Gastroesophageal sphincter (tissue), 3 donors: ENCODE measurements at regions not wholly inside any gene's neighbourhood (a gene's known extent, or its start where the extent isn't known, plus 50 kb on each side); places are given as distances from the start of the nearest gene placed in this dataset.

ENCODE experiments used
- POLR2A ChIP-seq, 2 donors: fragments of 450-650 bp; IDR thresholded peaks; one replicate each; pipeline ENCODE4 v1.6.1; 2017; ENCODE audit warnings: antibody characterized with exemption in 2 of 2, mild to moderate bottlenecking in 2 of 2, moderate library complexity in 1 of 2
- POLR2AphosphoS5 ChIP-seq: sonication (generic); formaldehyde crosslinking; IDR thresholded peaks from one replicate; pipeline ENCODE4 v1.6.1; 2017; ENCODE audit warnings: antibody characterized with exemption
- TF ChIP-seq, protein P1 (sequence below), 4 experiments: fragments of 200-600 bp in 2 of 4; fragments of 450-650 bp in 2 of 4; sonication (generic) in 1 of 4; IDR thresholded peaks; one replicate each; pipeline ENCODE4 v1.5.1; 2017 to 2019; ENCODE audit warnings: antibody characterized with exemption in 4 of 4, mild to moderate bottlenecking in 2 of 4, moderate library complexity in 2 of 4

DNA sequence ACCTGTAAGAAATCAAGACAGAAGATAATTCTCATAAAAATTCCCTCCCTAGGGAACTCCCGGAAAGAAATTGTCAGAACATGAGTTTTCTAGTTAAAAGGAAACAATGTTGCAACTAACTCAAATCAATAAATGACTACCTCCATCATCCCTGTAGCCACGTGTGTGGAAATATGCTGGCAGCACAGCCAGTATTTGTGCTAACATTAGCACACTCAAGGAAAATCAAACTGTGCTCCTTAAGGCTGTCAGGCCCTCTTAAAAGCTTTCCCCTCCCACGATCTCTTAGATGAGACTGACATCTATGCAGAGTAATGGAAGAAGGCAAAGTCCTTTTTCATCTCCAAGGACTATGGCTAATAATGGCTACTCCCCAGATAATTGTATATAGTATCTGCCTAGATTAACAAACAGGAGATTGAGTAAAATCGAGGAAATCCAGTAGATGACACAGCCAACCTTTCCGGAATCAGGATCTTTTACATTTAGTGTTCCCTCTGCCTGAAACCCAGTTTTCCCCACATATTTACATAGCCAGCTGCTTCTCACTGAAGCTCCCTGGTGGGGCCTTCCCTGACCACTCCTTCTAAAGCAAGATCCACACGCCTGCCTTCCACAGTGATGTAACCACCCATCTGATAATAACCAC lies 50.9 kb upstream of the NR5A2 start:
- TF ChIP-seq, protein P1, sequence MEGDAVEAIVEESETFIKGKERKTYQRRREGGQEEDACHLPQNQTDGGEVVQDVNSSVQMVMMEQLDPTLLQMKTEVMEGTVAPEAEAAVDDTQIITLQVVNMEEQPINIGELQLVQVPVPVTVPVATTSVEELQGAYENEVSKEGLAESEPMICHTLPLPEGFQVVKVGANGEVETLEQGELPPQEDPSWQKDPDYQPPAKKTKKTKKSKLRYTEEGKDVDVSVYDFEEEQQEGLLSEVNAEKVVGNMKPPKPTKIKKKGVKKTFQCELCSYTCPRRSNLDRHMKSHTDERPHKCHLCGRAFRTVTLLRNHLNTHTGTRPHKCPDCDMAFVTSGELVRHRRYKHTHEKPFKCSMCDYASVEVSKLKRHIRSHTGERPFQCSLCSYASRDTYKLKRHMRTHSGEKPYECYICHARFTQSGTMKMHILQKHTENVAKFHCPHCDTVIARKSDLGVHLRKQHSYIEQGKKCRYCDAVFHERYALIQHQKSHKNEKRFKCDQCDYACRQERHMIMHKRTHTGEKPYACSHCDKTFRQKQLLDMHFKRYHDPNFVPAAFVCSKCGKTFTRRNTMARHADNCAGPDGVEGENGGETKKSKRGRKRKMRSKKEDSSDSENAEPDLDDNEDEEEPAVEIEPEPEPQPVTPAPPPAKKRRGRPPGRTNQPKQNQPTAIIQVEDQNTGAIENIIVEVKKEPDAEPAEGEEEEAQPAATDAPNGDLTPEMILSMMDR (IDR thresholded peaks at IDR 0.05), result no peak
- TF ChIP-seq POLR2AphosphoS5 (no peak), POLR2A (IDR thresholded peaks at IDR 0.05) (no peak)
